ENCODE measurements at regions not wholly inside any gene's neighbourhood (a gene's known extent, or its start where the extent isn't known, plus 50 kb on each side); places are given as distances from the start of the nearest gene placed in this dataset.

DNA sequence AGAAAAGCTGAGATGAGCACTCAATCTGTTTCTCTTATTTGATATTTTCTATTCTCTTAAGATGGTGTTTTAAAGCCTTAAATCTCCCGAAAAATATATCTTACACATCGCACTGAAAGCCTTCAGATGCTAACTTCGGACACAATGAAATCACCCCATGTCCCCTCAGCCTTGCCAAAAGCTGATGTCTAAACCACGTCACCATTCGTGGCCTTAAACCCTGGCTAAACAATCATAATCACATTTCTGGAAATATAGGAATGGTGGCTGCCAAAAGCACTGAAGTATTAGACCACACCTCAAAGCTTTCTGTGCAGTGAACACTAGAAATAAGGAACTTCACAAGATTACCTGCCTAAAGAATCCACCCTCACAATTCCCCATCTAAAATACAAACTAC lies 402.7 kb downstream of the SOX9 start:
- Mint-ChIP-seq H3K4me3 (ENCODE audit: unreplicated experiment) (no peak overlapping the region), H3K4me1 (ENCODE audit: low read depth, unreplicated experiment) (peaks cover 24% of the 10 kb centered on the region), H3K36me3 (ENCODE audit: insufficient read depth, unreplicated experiment) (no peaks in the 10 kb centered on the region), H3K27ac (ENCODE audit: unreplicated experiment) (no peak overlapping the region), H3K27me3 (ENCODE audit: insufficient read depth, unreplicated experiment) (no peaks in the 10 kb centered on the region), H3K9me3 (ENCODE audit: unreplicated experiment) (no peaks in the 10 kb centered on the region)
- POLR2A ChIA-PET = no interaction called here
- no peaks in the 10 kb centered on the region for H3K9me3 ChIP-seq
- BruUV-seq (replicated peaks) = no TSS peak
- DNase-seq = no peak
- no peaks in the 10 kb centered on the region for H3K36me3 ChIP-seq (ENCODE audit: control insufficient read depth, insufficient read depth, low read length)
- CTCF ChIA-PET = no interaction called here
- no peak for TF ChIP-seq CTCF (IDR thresholded peaks at IDR 0.05; ENCODE audit: insufficient read depth in 1 of 2, low read depth in 1 of 2, low read length in 1 of 2, severe bottlenecking in 1 of 2, unreplicated experiment in 1 of 2)
- intact Hi-C loops (cut with micrococcal nuclease; ENCODE audit: unreplicated experiment) = no loop called here
- H3K4me1 ChIP-seq = peaks cover 45% of the 10 kb centered on the region
- H3K4me3 ChIP-seq (ENCODE audit: low read depth, low read length) = no peak overlapping the region
- no peaks in the 10 kb centered on the region for H3K27me3 ChIP-seq (replicated peaks; ENCODE audit: control insufficient read depth, insufficient read depth, low read length)

DNA sequence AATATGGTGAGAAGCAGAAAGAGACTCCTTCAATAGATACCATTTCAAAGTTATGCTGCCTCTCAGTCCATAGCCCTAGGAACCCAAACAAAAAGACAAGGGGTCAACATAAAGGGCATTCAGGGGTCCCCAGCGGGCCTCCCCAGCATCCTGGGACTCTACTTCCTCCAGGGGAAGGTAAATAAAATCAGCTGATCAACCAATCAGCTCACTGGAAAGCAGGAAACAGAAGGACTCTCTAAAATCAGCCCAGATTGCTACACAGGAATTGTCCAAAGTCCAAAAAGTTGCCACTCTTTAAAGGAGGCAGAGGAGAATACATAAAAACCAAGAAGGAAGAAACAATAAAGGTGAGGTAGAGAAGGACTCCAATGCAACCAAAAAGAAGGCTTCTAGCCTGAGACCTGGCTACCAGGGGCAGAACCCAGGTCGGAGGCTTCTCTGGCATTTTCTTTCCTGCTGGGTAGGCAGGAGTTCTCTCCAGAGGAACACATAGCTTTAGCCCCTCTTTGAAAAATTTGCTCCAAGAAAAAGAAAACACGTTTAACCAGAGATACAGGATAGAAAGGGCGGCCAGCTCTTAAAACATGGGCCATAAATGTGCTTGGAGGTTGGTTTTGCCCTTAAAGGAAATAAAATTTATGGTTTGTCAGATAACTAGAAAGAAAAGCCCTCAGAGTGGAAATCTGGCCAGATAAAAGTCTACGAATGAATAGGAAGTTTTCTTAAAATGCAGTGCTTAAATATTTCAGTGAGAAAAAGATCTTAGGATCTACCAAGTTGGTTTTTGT lies 404.6 kb downstream of the SOX9 start:
- Mint-ChIP-seq H3K36me3 (ENCODE audit: insufficient read depth, unreplicated experiment) (no peaks in the 10 kb centered on the region), H3K4me3 (ENCODE audit: unreplicated experiment) (peak overlapping the region; percentile 49), H3K27me3 (ENCODE audit: insufficient read depth, unreplicated experiment) (no peaks in the 10 kb centered on the region), H3K9me3 (ENCODE audit: unreplicated experiment) (no peaks in the 10 kb centered on the region), H3K4me1 (ENCODE audit: low read depth, unreplicated experiment) (peaks cover 39% of the 10 kb centered on the region), H3K27ac (ENCODE audit: unreplicated experiment) (peak overlapping the region; percentile 76)
- BruUV-seq (replicated peaks) = TSS peak; percentile 96
- ChIA-PET POLR2A (interaction anchor here (0.5 kb wide), 1 partner anchor 9 kb away, joined by 3 read pairs; no protein-coding TSS in a partner anchor), CTCF (interaction anchor here (1.0 to 1.7 kb wide), 2 partner anchors 10 to 126 kb away, joined by 3 read pairs; no protein-coding TSS in a partner anchor)
- Histone ChIP-seq H3K4me3 (ENCODE audit: low read depth, low read length) (no peak overlapping the region), H3K27me3 (replicated peaks; ENCODE audit: control insufficient read depth, insufficient read depth, low read length) (no peaks in the 10 kb centered on the region), H3K9me3 (no peaks in the 10 kb centered on the region), H3K36me3 (ENCODE audit: control insufficient read depth, insufficient read depth, low read length) (no peaks in the 10 kb centered on the region), H3K4me1 (peaks cover 35% of the 10 kb centered on the region)
- no peak for TF ChIP-seq CTCF (IDR thresholded peaks at IDR 0.05; ENCODE audit: insufficient read depth in 1 of 2, low read depth in 1 of 2, low read length in 1 of 2, severe bottlenecking in 1 of 2, unreplicated experiment in 1 of 2)
- intact Hi-C loops (cut with micrococcal nuclease; ENCODE audit: unreplicated experiment) = no loop called here
- DNase-seq = peak; percentile 64 to 66

- no TSS peak for BruUV-seq (replicated peaks)
- no peak overlapping the region for H3K4me3 ChIP-seq (ENCODE audit: low read depth, low read length)
- peak overlapping the region; percentile 46 for H3K27ac Mint-ChIP-seq (ENCODE audit: unreplicated experiment)
These were observed 405.9 kb downstream of the SOX9 start for GRCh38 chr17:72526769-72527168.

More at GRCh38 chr17:72526769-72527168, 405.9 kb downstream of the SOX9 start:
- no peaks in the 10 kb centered on the region for H3K27me3 ChIP-seq (replicated peaks; ENCODE audit: control insufficient read depth, insufficient read depth, low read length)
- ChIA-PET CTCF (interaction anchor here (1.0 kb wide), 1 partner anchor 9 kb away, joined by 3 read pairs; no protein-coding TSS in a partner anchor), POLR2A (no interaction called here)
- peaks cover 34% of the 10 kb centered on the region for H3K4me1 ChIP-seq
- H3K36me3 ChIP-seq (ENCODE audit: control insufficient read depth, insufficient read depth, low read length) = no peaks in the 10 kb centered on the region
- Mint-ChIP-seq H3K36me3 (ENCODE audit: insufficient read depth, unreplicated experiment) (no peaks in the 10 kb centered on the region), H3K4me1 (ENCODE audit: low read depth, unreplicated experiment) (peaks cover 42% of the 10 kb centered on the region), H3K27me3 (ENCODE audit: insufficient read depth, unreplicated experiment) (no peaks in the 10 kb centered on the region), H3K4me3 (ENCODE audit: unreplicated experiment) (no peak overlapping the region), H3K9me3 (ENCODE audit: unreplicated experiment) (no peaks in the 10 kb centered on the region)
- DNase-seq = no peak
- no peak for TF ChIP-seq CTCF (IDR thresholded peaks at IDR 0.05; ENCODE audit: insufficient read depth in 1 of 2, low read depth in 1 of 2, low read length in 1 of 2, severe bottlenecking in 1 of 2, unreplicated experiment in 1 of 2)
- H3K9me3 ChIP-seq = no peaks in the 10 kb centered on the region
- intact Hi-C loops (cut with micrococcal nuclease; ENCODE audit: unreplicated experiment) = no loop called here

Measured in Caco-2 (cell line).